ENCODE measurements at regions not wholly inside any gene's neighbourhood (a gene's known extent, or its start where the extent isn't known, plus 50 kb on each side); places are given as distances from the start of the nearest gene placed in this dataset.

DNA sequence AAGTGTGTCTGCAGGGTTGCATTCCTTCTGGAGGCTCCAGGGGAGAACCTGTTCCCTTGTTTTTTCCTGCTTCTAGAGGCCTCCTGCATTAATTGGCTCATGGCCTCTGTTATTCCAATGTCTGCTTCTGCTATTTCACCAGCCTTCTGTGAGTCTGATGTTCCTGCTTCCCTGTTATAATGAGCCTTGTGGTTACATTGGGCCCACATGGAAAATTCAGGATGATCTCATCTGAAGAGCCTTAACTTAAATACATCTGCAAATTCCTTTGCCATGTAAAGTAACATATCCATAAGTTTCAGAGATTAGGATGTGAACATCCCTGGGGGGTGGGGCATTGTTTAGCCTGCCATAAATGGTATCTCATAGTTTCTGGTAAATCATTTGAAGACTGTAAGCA lies 181.1 kb downstream of the RWDD3 start:
- Mint-ChIP-seq H3K4me3 (no peak overlapping the region), H3K27me3 (no peaks in the 10 kb centered on the region), H3K9me3 (no peaks in the 10 kb centered on the region), H3K36me3 (ENCODE audit: low read depth) (no peaks in the 10 kb centered on the region), H3K4me1 (no peaks in the 10 kb centered on the region), H3K27ac (no peak overlapping the region)
- DNase-seq = no peak
- CTCF ChIA-PET = no interaction called here
- POLR2A ChIA-PET = no interaction called here

- H3K27ac Mint-ChIP-seq = no peak overlapping the region
- no peaks in the 10 kb centered on the region for H3K36me3 Mint-ChIP-seq (ENCODE audit: low read depth)
- H3K4me1 Mint-ChIP-seq = no peaks in the 10 kb centered on the region
- DNase-seq = no peak
- H3K9me3 Mint-ChIP-seq = peaks cover 2% of the 10 kb centered on the region
- ChIA-PET POLR2A (no interaction called here), CTCF (no interaction called here)
- no peak overlapping the region for H3K4me3 Mint-ChIP-seq
- no peaks in the 10 kb centered on the region for H3K27me3 Mint-ChIP-seq
Measured at GRCh38 chr1:95426772-95427171, 192.8 kb downstream of the RWDD3 start.

GRCh38 chr1:95427525-95427924 lies 193.5 kb downstream of the RWDD3 start:
- no peak overlapping the region for H3K4me3 Mint-ChIP-seq
- ChIA-PET POLR2A (no interaction called here), CTCF (no interaction called here)
- no peak for DNase-seq
- no peaks in the 10 kb centered on the region for H3K36me3 Mint-ChIP-seq (ENCODE audit: low read depth)
- no peaks in the 10 kb centered on the region for H3K27me3 Mint-ChIP-seq
- peaks cover 2% of the 10 kb centered on the region for H3K9me3 Mint-ChIP-seq
- no peaks in the 10 kb centered on the region for H3K4me1 Mint-ChIP-seq
- no peak overlapping the region for H3K27ac Mint-ChIP-seq

GRCh38 chr1:95431235-95431634 lies 197.2 kb downstream of the RWDD3 start:
- peaks cover 1% of the 10 kb centered on the region for H3K9me3 Mint-ChIP-seq
- POLR2A ChIA-PET = no interaction called here
- H3K36me3 Mint-ChIP-seq (ENCODE audit: low read depth) = no peaks in the 10 kb centered on the region
- CTCF ChIA-PET = no interaction called here
- no peaks in the 10 kb centered on the region for H3K4me1 Mint-ChIP-seq
- DNase-seq = no peak
- H3K4me3 Mint-ChIP-seq = no peak overlapping the region
- H3K27ac Mint-ChIP-seq = no peak overlapping the region
- H3K27me3 Mint-ChIP-seq = no peaks in the 10 kb centered on the region

DNA sequence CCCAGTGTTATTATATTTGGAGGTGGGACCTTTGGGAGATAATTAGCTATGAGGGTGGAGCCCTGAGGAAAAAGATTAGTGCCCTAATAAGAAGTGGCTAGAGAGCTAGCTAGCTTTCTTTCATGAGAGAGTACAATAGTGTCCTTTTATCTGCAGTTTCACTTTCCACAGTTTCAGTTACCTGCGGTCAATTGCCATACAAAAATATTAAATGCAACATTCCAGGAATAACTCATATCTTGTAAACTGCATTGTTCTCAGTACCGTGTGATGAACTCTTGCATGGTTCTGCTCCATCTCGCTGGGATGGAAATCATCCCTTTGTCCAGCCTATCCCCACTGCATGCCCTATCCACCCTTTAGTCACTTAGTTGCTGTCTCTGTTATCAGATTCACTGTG lies 201.6 kb downstream of the RWDD3 start:
- Mint-ChIP-seq H3K27ac (no peak overlapping the region), H3K9me3 (peaks cover 3% of the 10 kb centered on the region), H3K4me3 (no peak overlapping the region), H3K4me1 (no peaks in the 10 kb centered on the region), H3K36me3 (ENCODE audit: low read depth) (no peaks in the 10 kb centered on the region), H3K27me3 (no peaks in the 10 kb centered on the region)
- no peak for DNase-seq
- ChIA-PET POLR2A (no interaction called here), CTCF (no interaction called here)

- peaks cover 3% of the 10 kb centered on the region for H3K9me3 Mint-ChIP-seq
- no peak overlapping the region for H3K27ac Mint-ChIP-seq
- POLR2A ChIA-PET = no interaction called here
- no peaks in the 10 kb centered on the region for H3K27me3 Mint-ChIP-seq
- no peaks in the 10 kb centered on the region for H3K4me1 Mint-ChIP-seq
- H3K36me3 Mint-ChIP-seq (ENCODE audit: low read depth) = no peaks in the 10 kb centered on the region
- CTCF ChIA-PET = no interaction called here
- DNase-seq = no peak
- H3K4me3 Mint-ChIP-seq = no peak overlapping the region
Measured at GRCh38 chr1:95437011-95437410, 203.0 kb downstream of the RWDD3 start.

GRCh38 chr1:95437781-95438180 lies 203.8 kb downstream of the RWDD3 start:
- Mint-ChIP-seq H3K4me1 (no peaks in the 10 kb centered on the region), H3K4me3 (no peak overlapping the region), H3K36me3 (ENCODE audit: low read depth) (no peaks in the 10 kb centered on the region), H3K27ac (no peak overlapping the region), H3K27me3 (no peaks in the 10 kb centered on the region), H3K9me3 (peaks cover 3% of the 10 kb centered on the region)
- ChIA-PET POLR2A (no interaction called here), CTCF (no interaction called here)
- DNase-seq = no peak

DNA sequence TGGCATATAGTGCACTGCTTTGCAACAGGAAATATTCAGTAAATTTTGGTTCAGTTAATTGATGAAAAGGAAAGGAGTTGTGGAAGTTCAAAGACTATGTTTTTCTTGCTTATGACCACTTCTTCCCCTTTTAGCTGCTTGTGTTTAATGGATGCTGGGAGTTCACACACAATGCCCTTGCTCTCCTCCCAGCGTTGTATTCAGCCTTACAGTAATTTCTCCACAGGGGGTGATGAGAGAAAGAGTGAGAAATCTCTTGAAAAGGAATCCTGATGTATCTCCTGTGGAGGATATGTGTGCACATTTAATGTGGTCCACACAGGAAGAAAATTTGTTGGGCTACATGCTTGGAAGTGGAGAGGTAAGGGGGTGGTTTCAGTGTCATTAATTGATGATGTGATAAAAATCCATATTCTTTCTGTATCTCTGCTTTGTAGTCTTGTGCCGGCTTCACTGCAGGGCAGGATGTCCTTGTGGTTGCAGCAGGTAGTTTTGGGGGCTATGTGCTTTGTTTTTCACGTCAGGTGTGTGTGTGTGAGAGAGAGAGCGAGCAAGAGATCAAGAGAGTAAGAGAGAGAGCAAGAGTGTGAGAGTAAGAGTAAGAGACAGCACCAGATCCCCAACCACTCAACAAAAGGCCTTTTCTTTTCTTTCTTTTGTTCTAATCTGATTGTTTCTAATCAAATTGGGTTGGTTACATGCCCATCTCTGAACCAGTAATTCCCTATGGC lies 204.4 kb downstream of the RWDD3 start:
- no peak overlapping the region for H3K4me3 Mint-ChIP-seq
- ChIA-PET CTCF (no interaction called here), POLR2A (no interaction called here)
- H3K27me3 Mint-ChIP-seq = no peaks in the 10 kb centered on the region
- no peaks in the 10 kb centered on the region for H3K36me3 Mint-ChIP-seq (ENCODE audit: low read depth)
- H3K27ac Mint-ChIP-seq = no peak overlapping the region
- no peaks in the 10 kb centered on the region for H3K4me1 Mint-ChIP-seq
- peaks cover 3% of the 10 kb centered on the region for H3K9me3 Mint-ChIP-seq
- DNase-seq = no peak

GRCh38 chr1:95440511-95440910 lies 206.5 kb downstream of the RWDD3 start:
- no peak overlapping the region for H3K4me3 Mint-ChIP-seq

GRCh38 chr1:95449516-95449915 lies 215.5 kb downstream of the RWDD3 start:
- ChIA-PET POLR2A (no interaction called here), CTCF (no interaction called here)
- DNase-seq = no peak
- Mint-ChIP-seq H3K36me3 (ENCODE audit: low read depth) (no peaks in the 10 kb centered on the region), H3K27ac (no peak overlapping the region), H3K27me3 (no peaks in the 10 kb centered on the region), H3K9me3 (peaks cover 3% of the 10 kb centered on the region), H3K4me1 (no peaks in the 10 kb centered on the region), H3K4me3 (no peak overlapping the region)

More at GRCh38 chr1:95440511-95440910, 206.5 kb downstream of the RWDD3 start:
- Mint-ChIP-seq H3K36me3 (ENCODE audit: low read depth) (no peaks in the 10 kb centered on the region), H3K27ac (no peak overlapping the region), H3K4me1 (no peaks in the 10 kb centered on the region), H3K9me3 (peaks cover 2% of the 10 kb centered on the region), H3K27me3 (no peaks in the 10 kb centered on the region)
- CTCF ChIA-PET = no interaction called here
- POLR2A ChIA-PET = no interaction called here
- DNase-seq = no peak

DNA sequence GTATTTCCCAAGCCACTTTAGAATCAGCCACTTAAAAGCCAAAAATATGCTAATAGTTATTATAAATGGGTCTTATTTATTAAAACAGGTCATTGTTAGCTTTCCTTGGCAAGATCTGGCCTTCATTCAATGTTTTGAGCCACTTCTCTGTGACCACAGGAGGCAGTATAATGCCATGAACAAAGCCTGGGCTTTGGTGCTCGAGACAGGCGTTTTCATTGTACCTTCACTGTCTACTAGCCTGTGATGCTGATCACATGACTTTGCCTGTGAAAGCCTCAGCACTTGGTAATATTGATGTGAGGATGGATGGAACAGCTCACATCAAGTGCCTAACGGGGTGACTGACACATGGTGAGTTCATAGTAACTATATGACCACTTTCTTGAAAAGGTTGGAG lies 217.0 kb downstream of the RWDD3 start:
- POLR2A ChIA-PET = no interaction called here
- Mint-ChIP-seq H3K36me3 (ENCODE audit: low read depth) (no peaks in the 10 kb centered on the region), H3K9me3 (peaks cover 3% of the 10 kb centered on the region), H3K4me1 (no peaks in the 10 kb centered on the region), H3K27me3 (no peaks in the 10 kb centered on the region), H3K4me3 (no peak overlapping the region), H3K27ac (no peak overlapping the region)
- DNase-seq = no peak
- CTCF ChIA-PET = no interaction called here

DNA sequence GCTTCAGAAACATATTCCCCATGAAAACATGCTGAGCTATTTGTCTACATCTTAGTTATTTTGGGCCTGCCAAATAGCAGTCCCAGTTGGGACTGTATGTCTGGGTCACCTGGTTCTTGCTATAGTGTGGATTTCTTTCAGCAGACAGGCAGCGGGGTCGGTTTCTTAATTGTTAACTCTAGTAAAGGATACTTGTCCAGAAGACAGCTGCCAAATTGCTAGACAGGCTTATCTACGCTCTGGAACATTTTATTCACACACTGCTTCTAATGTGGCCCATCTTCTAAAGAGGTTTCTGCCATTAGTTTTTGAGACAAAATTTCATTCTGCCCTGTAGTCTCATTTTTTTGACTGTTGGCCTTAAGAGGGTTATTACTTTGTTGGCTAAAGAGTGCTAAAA lies 217.9 kb downstream of the RWDD3 start:
- ChIA-PET POLR2A (no interaction called here), CTCF (no interaction called here)
- Mint-ChIP-seq H3K4me1 (no peaks in the 10 kb centered on the region), H3K9me3 (peaks cover 3% of the 10 kb centered on the region), H3K36me3 (ENCODE audit: low read depth) (no peaks in the 10 kb centered on the region), H3K4me3 (no peak overlapping the region), H3K27me3 (no peaks in the 10 kb centered on the region), H3K27ac (no peak overlapping the region)
- DNase-seq = no peak

DNA sequence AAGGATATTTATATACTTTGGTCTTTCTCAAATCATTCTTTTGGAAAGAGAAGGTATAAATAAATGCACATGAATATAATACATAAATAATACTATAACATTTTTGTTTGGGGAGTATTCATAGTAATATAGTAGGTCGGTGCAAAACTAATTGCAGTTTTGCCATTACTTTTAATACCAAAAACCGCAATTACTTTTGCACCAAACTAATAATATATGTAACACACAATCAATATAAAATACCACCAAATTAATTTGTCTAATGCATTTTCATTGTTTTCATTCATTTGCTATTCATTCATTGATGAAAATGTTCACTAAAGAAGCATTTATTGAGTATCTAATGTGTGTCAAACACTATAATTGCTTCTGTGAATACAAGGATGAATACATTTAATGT lies 219.0 kb downstream of the RWDD3 start:
- no peaks in the 10 kb centered on the region for H3K27me3 Mint-ChIP-seq
- no peak for DNase-seq
- no peak overlapping the region for H3K4me3 Mint-ChIP-seq
- H3K27ac Mint-ChIP-seq = no peak overlapping the region
- no peaks in the 10 kb centered on the region for H3K4me1 Mint-ChIP-seq
- H3K9me3 Mint-ChIP-seq = peaks cover 3% of the 10 kb centered on the region
- ChIA-PET POLR2A (no interaction called here), CTCF (no interaction called here)
- no peaks in the 10 kb centered on the region for H3K36me3 Mint-ChIP-seq (ENCODE audit: low read depth)

GRCh38 chr1:95467036-95467435 lies 233.0 kb downstream of the RWDD3 start:
- ChIA-PET CTCF (no interaction called here), POLR2A (no interaction called here)
- H3K36me3 Mint-ChIP-seq (ENCODE audit: low read depth) = no peaks in the 10 kb centered on the region
- H3K4me1 Mint-ChIP-seq = no peaks in the 10 kb centered on the region
- no peaks in the 10 kb centered on the region for H3K9me3 Mint-ChIP-seq
- H3K27me3 Mint-ChIP-seq = no peaks in the 10 kb centered on the region
- H3K27ac Mint-ChIP-seq = no peak overlapping the region
- no peak overlapping the region for H3K4me3 Mint-ChIP-seq
- DNase-seq = no peak
